HFF-Myc (cell line): ENCODE measurements at regions not wholly inside any gene's neighbourhood (a gene's known extent, or its start where the extent isn't known, plus 50 kb on each side); places are given as distances from the start of the nearest gene placed in this dataset.

Source experiments
- DNase-seq: peaks from one replicate; pipeline ENCODE4 v3.0.0-alpha.2; 2011; ENCODE audit warnings: low read depth; ENCODE audit errors: extremely low read depth
- H3K4me3 ChIP-seq: replicated peaks from 2 replicates; pipeline ENCODE4 v1.5.1; 2011; ENCODE audit warnings: low read depth, mild to moderate bottlenecking, control low read depth, low read length
- CTCF ChIP-seq: IDR thresholded peaks from 2 replicates; pipeline ENCODE4 v1.5.1; 2012; ENCODE audit warnings: mild to moderate bottlenecking, low read depth, low read length, control low read depth; ENCODE audit errors: missing control alignments

GRCh38 chr4:114264877-114265291 is 285.4 kb upstream of the ARSJ start:
- no peak for DNase-seq

DNA sequence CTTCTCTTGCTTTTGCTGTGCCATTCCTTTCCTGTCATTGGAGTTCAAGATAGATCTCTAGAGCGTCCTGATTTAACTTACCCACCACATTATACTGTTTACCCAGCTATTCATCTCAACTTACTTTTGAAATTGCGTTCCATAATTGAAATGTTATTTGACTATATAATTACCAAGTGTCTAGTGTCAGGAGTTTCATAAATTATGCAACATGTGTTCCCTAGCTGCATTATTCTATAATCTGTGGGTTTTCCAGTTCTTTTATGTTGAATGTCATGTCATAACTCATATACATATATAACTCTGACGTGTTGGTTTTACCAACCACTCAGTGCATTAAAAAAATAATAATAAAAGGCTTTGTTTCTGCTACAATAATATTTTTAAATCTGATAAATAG is 285.9 kb upstream of the ARSJ start:
- TF ChIP-seq CTCF, result no peak
- no peak overlapping the region for H3K4me3 ChIP-seq
- DNase-seq, result no peak

More at GRCh38 chr4:114264877-114265291, 285.4 kb upstream of the ARSJ start:
- H3K4me3 ChIP-seq, result no peak overlapping the region
- no peak for TF ChIP-seq CTCF

DNA sequence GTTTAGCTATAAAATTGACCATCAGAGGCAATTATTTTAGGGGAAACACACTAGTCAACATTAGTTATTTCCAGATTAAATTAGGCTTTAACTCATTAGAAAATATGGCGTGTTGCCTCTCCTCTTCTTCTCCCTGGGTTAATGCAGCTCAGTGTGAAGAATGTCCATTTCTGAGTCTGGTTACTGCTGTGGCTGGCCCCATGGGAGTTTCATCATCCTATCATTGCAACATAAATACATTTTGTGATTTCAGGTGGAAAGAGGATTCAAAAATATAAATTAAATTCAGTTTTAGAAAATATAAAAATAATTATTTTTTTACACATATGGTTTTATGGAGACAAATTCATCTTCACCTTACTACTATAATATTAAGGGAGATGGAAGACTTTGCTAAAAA is 288.5 kb upstream of the ARSJ start:
- H3K4me3 ChIP-seq, result no peak overlapping the region
- no peak for TF ChIP-seq CTCF
- no peak for DNase-seq

- no peak overlapping the region for H3K4me3 ChIP-seq
- TF ChIP-seq CTCF, result no peak
- DNase-seq, result no peak
Observed at GRCh38 chr4:114271031-114271430, 291.6 kb upstream of the ARSJ start.

GRCh38 chr4:114272226-114272625 is 292.8 kb upstream of the ARSJ start:
- DNase-seq, result peak; percentile 77
- TF ChIP-seq CTCF, result no peak
- no peak overlapping the region for H3K4me3 ChIP-seq

- H3K4me3 ChIP-seq, result no peak overlapping the region
- no peak for TF ChIP-seq CTCF
- no peak for DNase-seq
Observed at GRCh38 chr4:114273238-114273637, 293.8 kb upstream of the ARSJ start.

GRCh38 chr4:114277690-114278089 is 298.2 kb upstream of the ARSJ start:
- H3K4me3 ChIP-seq, result no peak overlapping the region
- DNase-seq, result no peak
- no peak for TF ChIP-seq CTCF
